Inflammatory macrophage treated with lipopolysaccharide for 4 hours (primary cell): ENCODE measurements at regions not wholly inside any gene's neighbourhood (a gene's known extent, or its start where the extent isn't known, plus 50 kb on each side); places are given as distances from the start of the nearest gene placed in this dataset.

ENCODE experiments used
- DNase-seq: peaks from one replicate; pipeline ENCODE4 v3.0.0-alpha.2; 2020

GRCh38 chr12:67915335-67915851 lies 73.9 kb upstream of the IFNG-AS1 start:
- DNase-seq: no peak

GRCh38 chr12:67916266-67916970 lies 72.8 kb upstream of the IFNG-AS1 start:
- no peak for DNase-seq

- no peak for DNase-seq
Measured at GRCh38 chr12:67917811-67918210, 71.4 kb upstream of the IFNG-AS1 start.

- no peak for DNase-seq
Measured at GRCh38 chr12:67918441-67918840, 70.8 kb upstream of the IFNG-AS1 start.

GRCh38 chr12:67919406-67919805 lies 69.8 kb upstream of the IFNG-AS1 start:
- DNase-seq: no peak

GRCh38 chr12:67920413-67920812 lies 68.8 kb upstream of the IFNG-AS1 start:
- DNase-seq: no peak

- no peak for DNase-seq
Measured at GRCh38 chr12:67921286-67921685, 68.0 kb upstream of the IFNG-AS1 start.

- DNase-seq: no peak
Measured at GRCh38 chr12:67922245-67922644, 67.0 kb upstream of the IFNG-AS1 start.

GRCh38 chr12:67925077-67925476 lies 64.2 kb upstream of the IFNG-AS1 start:
- no peak for DNase-seq

GRCh38 chr12:67925552-67925951 lies 63.7 kb upstream of the IFNG-AS1 start:
- no peak for DNase-seq

- DNase-seq: no peak
Measured at GRCh38 chr12:67926063-67926462, 63.2 kb upstream of the IFNG-AS1 start.

GRCh38 chr12:67927324-67927723 lies 61.9 kb upstream of the IFNG-AS1 start:
- no peak for DNase-seq

- no peak for DNase-seq
Measured at GRCh38 chr12:67927815-67928214, 61.4 kb upstream of the IFNG-AS1 start.

GRCh38 chr12:67928621-67929383 lies 60.4 kb upstream of the IFNG-AS1 start:
- no peak for DNase-seq

- no peak for DNase-seq
Measured at GRCh38 chr12:67929384-67929772, 59.9 kb upstream of the IFNG-AS1 start.

GRCh38 chr12:67937822-67938221 lies 51.4 kb upstream of the IFNG-AS1 start:
- no peak for DNase-seq
